ENCODE measurements at regions not wholly inside any gene's neighbourhood (a gene's known extent, or its start where the extent isn't known, plus 50 kb on each side); places are given as distances from the start of the nearest gene placed in this dataset.

- H3K4me1 ChIP-seq (ENCODE audit: insufficient read depth, low read length, poor library complexity, severe bottlenecking), result no peaks in the 10 kb centered on the region
- H4K20me1 ChIP-seq (ENCODE audit: insufficient read depth, low read length), result no peaks in the 10 kb centered on the region
- H3K9me3 ChIP-seq (ENCODE audit: low read length), result no peaks in the 10 kb centered on the region
- H3K9me2 ChIP-seq (ENCODE audit: insufficient read depth, low read length), result no peaks in the 10 kb centered on the region
- no peak overlapping the region for H3K27ac ChIP-seq (ENCODE audit: low read depth, low read length, poor library complexity, severe bottlenecking)
- H3K79me2 ChIP-seq (ENCODE audit: insufficient read depth, low read depth, low read length), result no peaks in the 10 kb centered on the region
- no peak overlapping the region for H3K4me2 ChIP-seq (ENCODE audit: low read length)
- no peak for DNase-seq (ENCODE audit: low spot score)
- H3K36me3 ChIP-seq (ENCODE audit: insufficient read depth, low read length), result no peaks in the 10 kb centered on the region
- ChIA-PET CTCF (ENCODE audit: unreplicated experiment) (no interaction called here), POLR2A (no interaction called here)
- intact Hi-C loops (cut with micrococcal nuclease; ENCODE audit: unreplicated experiment), result no loop called here
- H3K4me3 ChIP-seq (ENCODE audit: low read depth, low read length, poor library complexity, severe bottlenecking), result no peak overlapping the region
- no TSS peak for BruUV-seq (replicated peaks)
- TF ChIP-seq EZH2phosphoT487 (IDR thresholded peaks at IDR 0.05; ENCODE audit: borderline replicate concordance, low read depth, low read length), result no peak
- TF ChIP-seq, protein P1, sequence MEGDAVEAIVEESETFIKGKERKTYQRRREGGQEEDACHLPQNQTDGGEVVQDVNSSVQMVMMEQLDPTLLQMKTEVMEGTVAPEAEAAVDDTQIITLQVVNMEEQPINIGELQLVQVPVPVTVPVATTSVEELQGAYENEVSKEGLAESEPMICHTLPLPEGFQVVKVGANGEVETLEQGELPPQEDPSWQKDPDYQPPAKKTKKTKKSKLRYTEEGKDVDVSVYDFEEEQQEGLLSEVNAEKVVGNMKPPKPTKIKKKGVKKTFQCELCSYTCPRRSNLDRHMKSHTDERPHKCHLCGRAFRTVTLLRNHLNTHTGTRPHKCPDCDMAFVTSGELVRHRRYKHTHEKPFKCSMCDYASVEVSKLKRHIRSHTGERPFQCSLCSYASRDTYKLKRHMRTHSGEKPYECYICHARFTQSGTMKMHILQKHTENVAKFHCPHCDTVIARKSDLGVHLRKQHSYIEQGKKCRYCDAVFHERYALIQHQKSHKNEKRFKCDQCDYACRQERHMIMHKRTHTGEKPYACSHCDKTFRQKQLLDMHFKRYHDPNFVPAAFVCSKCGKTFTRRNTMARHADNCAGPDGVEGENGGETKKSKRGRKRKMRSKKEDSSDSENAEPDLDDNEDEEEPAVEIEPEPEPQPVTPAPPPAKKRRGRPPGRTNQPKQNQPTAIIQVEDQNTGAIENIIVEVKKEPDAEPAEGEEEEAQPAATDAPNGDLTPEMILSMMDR (conservative IDR thresholded peaks at IDR 0.05; ENCODE audit: low read length), result no peak
- H2AFZ ChIP-seq (ENCODE audit: low read length), result no peak overlapping the region
Measured at GRCh38 chr7:25636168-25636567, 407.9 kb upstream of the NPVF start.

DNA sequence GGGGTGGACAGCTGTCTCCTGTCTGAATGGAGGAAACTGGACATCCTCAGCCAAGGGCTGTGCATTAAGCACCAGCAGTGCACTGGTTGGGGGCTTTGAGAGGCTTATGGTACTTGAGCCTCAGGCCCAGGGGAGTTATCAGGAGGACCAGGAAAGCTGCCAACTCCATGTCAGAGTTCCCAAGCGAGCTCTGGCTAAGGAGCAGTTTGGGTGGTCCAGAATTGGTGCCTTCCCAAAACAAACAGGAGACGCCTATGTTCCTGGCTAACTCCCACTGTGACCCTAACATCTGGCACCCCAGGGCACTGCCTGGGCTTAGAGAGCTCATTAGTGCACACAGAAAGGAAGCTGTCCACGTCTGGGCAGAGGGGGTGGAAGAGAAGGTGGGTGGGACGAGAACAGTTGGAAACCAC, 408.6 kb upstream of the NPVF start:
- no peaks in the 10 kb centered on the region for H3K79me2 ChIP-seq (ENCODE audit: insufficient read depth, low read depth, low read length)
- H3K4me2 ChIP-seq (ENCODE audit: low read length), result no peak overlapping the region
- H3K27ac ChIP-seq (ENCODE audit: low read depth, low read length, poor library complexity, severe bottlenecking), result no peak overlapping the region
- POLR2A ChIA-PET, result no interaction called here
- H2AFZ ChIP-seq (ENCODE audit: low read length), result no peak overlapping the region
- no peaks in the 10 kb centered on the region for H3K4me1 ChIP-seq (ENCODE audit: insufficient read depth, low read length, poor library complexity, severe bottlenecking)
- H3K4me3 ChIP-seq (ENCODE audit: low read depth, low read length, poor library complexity, severe bottlenecking), result no peak overlapping the region
- H3K36me3 ChIP-seq (ENCODE audit: insufficient read depth, low read length), result no peaks in the 10 kb centered on the region
- TF ChIP-seq, protein P1 (conservative IDR thresholded peaks at IDR 0.05; ENCODE audit: low read length), result no peak
- TF ChIP-seq EZH2phosphoT487 (IDR thresholded peaks at IDR 0.05; ENCODE audit: borderline replicate concordance, low read depth, low read length), result no peak
- DNase-seq (ENCODE audit: low spot score), result no peak
- no peaks in the 10 kb centered on the region for H3K9me2 ChIP-seq (ENCODE audit: insufficient read depth, low read length)
- H3K9me3 ChIP-seq (ENCODE audit: low read length), result no peaks in the 10 kb centered on the region
- no TSS peak for BruUV-seq (replicated peaks)
- no peaks in the 10 kb centered on the region for H4K20me1 ChIP-seq (ENCODE audit: insufficient read depth, low read length)
- intact Hi-C loops (cut with micrococcal nuclease; ENCODE audit: unreplicated experiment), result no loop called here
- CTCF ChIA-PET (ENCODE audit: unreplicated experiment), result no interaction called here

GRCh38 chr7:25638068-25638467, 409.8 kb upstream of the NPVF start:
- H3K36me3 ChIP-seq (ENCODE audit: insufficient read depth, low read length), result no peaks in the 10 kb centered on the region
- no peaks in the 10 kb centered on the region for H3K9me2 ChIP-seq (ENCODE audit: insufficient read depth, low read length)
- H4K20me1 ChIP-seq (ENCODE audit: insufficient read depth, low read length), result no peaks in the 10 kb centered on the region
- H3K4me2 ChIP-seq (ENCODE audit: low read length), result no peak overlapping the region
- no peaks in the 10 kb centered on the region for H3K4me1 ChIP-seq (ENCODE audit: insufficient read depth, low read length, poor library complexity, severe bottlenecking)
- no peak overlapping the region for H3K27ac ChIP-seq (ENCODE audit: low read depth, low read length, poor library complexity, severe bottlenecking)
- intact Hi-C loops (cut with micrococcal nuclease; ENCODE audit: unreplicated experiment), result no loop called here
- H3K9me3 ChIP-seq (ENCODE audit: low read length), result no peaks in the 10 kb centered on the region
- CTCF ChIA-PET (ENCODE audit: unreplicated experiment), result no interaction called here
- POLR2A ChIA-PET, result interaction anchor here (0.7 kb wide), 1 partner anchor 11 kb away, joined by 3 read pairs; no protein-coding TSS in a partner anchor
- DNase-seq (ENCODE audit: low spot score), result no peak
- no peak overlapping the region for H3K4me3 ChIP-seq (ENCODE audit: low read depth, low read length, poor library complexity, severe bottlenecking)
- TF ChIP-seq, protein P1 (conservative IDR thresholded peaks at IDR 0.05; ENCODE audit: low read length), result no peak
- no peak for TF ChIP-seq EZH2phosphoT487 (IDR thresholded peaks at IDR 0.05; ENCODE audit: borderline replicate concordance, low read depth, low read length)
- no TSS peak for BruUV-seq (replicated peaks)
- no peaks in the 10 kb centered on the region for H3K79me2 ChIP-seq (ENCODE audit: insufficient read depth, low read depth, low read length)
- no peak overlapping the region for H2AFZ ChIP-seq (ENCODE audit: low read length)

Measured in OCI-LY7 (cell line).